ENCODE measurements at regions not wholly inside any gene's neighbourhood (a gene's known extent, or its start where the extent isn't known, plus 50 kb on each side); places are given as distances from the start of the nearest gene placed in this dataset.

DNA sequence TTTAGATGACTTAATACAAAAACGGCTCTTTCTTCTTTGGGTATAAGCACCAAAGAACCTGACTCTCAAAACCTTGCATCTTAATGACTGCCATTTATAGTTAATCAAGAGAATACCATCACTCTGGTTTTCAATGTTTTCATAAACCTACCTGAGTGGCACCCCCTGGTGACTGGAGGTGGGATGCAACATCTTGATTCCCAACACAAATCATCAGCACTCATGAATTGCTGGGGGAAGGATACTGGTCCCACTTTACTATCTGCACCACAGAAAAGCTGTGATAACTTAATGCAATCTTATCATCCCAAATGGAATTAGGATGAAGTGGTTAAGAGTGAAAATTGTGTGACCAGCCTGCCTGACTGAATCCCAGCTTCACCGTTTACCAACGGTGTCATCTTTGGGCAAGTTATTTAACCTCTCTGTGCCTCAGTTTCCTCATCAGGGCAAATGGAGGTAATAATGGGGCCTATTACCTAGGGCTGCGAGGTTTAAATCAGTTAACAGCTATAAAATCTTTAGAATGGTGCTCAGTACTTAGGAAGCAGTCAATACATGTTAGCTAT, 366.4 kb downstream of the KLF12 start:
- Mint-ChIP-seq H3K4me3 (no peak overlapping the region), H3K9me3 (peaks cover 2% of the 10 kb centered on the region), H3K36me3 (peaks cover 26% of the 10 kb centered on the region), H3K27ac (peak overlapping the region; percentile 88), H3K4me1 (peaks cover 44% of the 10 kb centered on the region), H3K27me3 (no peaks in the 10 kb centered on the region)
- no peak for ATAC-seq

DNA sequence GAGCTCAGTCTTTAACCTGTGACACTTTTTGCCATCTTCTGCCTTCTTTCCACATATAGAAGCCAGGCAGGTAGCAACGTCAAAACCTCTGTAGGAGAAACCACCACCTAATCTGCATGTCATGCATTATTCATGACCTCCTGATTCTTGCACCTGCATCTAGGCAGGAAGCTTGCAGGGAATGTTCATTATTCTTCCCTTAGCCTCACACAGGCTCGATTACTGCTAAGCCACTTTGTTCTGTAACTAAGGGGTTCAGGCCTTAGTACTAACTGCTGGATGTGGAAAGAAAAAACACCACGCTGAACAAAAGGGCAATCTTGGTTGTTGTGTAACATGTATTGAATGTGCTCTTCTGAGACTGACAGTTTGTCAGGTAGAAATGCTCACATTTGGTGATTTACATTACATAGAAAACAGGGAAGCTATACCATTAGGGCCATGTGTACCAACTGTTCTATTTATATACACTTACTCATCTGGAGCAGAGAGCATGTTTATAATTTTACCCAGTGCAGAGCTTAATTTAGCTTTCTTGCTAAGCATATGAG, 366.9 kb downstream of the KLF12 start:
- Mint-ChIP-seq H3K27ac (peak overlapping the region; percentile 88), H3K4me3 (no peak overlapping the region), H3K27me3 (no peaks in the 10 kb centered on the region), H3K36me3 (peaks cover 25% of the 10 kb centered on the region), H3K4me1 (peaks cover 50% of the 10 kb centered on the region), H3K9me3 (peaks cover 2% of the 10 kb centered on the region)
- peak; percentile 47 for ATAC-seq

DNA sequence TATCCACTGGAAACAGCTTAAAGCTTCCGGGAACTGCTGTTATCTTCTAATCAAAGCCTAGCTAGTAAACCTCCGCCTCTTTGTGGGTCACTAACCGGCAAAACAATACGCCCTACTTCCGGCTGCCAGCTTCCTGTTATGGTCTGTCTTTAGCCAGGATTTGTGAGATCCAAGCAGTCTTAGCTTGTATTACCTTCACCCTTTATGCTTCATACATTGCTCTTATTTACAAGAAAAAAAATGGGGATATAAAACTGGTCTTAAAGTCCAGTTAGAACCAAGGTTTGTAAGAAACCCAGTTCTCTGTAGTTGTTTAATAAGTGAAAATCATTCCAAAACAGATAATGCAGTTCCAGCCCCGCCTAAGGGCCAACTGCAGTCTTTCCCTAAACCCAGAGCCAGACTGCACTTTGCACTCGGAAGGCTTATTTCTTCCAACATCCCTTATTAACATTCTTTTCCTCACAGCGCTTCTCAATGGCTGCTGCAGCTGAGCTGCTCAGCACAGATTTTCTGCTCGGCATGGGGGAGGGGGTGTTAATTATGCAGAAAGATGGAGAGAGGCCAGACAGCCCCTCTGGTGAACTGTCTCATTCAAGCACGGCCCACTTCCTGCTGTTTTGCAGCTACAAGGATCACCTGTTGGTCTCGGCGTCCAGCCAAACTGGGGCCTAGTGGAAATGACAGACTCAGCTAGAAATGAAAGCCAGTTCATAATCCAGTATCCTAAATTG, 368.4 kb downstream of the KLF12 start:
- H3K9me3 Mint-ChIP-seq, result no peaks in the 10 kb centered on the region
- peaks cover 62% of the 10 kb centered on the region for H3K4me1 Mint-ChIP-seq
- peaks cover 23% of the 10 kb centered on the region for H3K36me3 Mint-ChIP-seq
- no peak overlapping the region for H3K4me3 Mint-ChIP-seq
- peak; percentile 82 for ATAC-seq
- no peaks in the 10 kb centered on the region for H3K27me3 Mint-ChIP-seq
- peak overlapping the region; percentile 88 for H3K27ac Mint-ChIP-seq

DNA sequence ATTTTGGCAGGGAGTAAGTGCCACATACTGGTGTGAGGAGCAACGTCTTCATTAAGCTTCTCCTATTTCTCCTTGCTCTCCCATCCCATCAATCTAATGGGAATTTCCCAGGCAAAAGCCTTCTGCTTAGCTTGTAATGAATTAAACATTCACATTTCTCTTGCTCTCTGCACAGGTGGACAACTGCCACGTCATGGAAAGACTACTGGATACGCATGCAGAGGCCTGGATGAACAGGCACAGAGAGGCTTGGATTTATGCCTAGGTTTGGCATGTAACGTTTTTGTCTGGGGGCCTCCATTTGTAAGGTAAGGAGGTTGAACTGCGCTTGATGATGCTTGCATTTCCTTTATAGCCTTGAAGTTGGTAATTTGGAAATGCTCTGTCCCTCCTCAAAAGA, 374.8 kb downstream of the KLF12 start:
- H3K27ac Mint-ChIP-seq, result no peak overlapping the region
- H3K36me3 Mint-ChIP-seq, result peaks cover 21% of the 10 kb centered on the region
- no peak for ATAC-seq
- no peaks in the 10 kb centered on the region for H3K9me3 Mint-ChIP-seq
- H3K4me1 Mint-ChIP-seq, result peaks cover 25% of the 10 kb centered on the region
- H3K4me3 Mint-ChIP-seq, result no peak overlapping the region
- no peaks in the 10 kb centered on the region for H3K27me3 Mint-ChIP-seq

DNA sequence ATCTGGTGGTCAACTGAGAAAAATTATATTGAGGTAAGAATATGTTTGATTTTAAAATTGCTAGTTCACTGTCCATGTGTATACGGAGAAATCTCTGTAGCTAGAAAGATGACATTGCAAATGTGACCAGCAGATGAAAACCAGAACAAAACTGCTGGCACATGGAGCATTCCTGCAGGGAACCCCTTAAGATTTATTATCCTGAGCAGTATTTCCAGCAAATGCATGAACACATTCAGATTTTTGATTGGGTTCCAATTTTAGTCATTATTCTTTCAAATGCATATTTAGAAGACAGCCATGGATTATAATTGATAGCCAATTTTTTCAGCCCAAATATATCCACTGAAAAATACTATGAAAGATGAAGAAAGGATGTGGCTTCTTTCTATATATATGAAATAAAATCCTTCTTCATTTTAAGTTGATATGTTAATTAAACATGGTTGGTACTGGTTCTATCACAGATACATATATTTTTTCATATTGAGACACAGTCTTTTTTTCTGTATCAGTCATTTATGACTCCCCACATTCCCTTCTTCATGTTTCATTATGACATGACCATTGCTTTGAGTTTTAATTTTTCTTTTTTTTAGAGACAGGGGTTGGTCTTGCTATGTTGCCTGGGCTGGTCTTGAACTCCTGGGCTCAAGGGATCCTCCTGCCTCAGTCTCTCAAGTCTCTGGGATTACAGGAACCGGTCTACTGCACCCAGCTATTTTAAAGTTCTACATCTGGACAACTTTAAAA, 376.5 kb downstream of the KLF12 start:
- ATAC-seq, result no peak
- Mint-ChIP-seq H3K27me3 (no peaks in the 10 kb centered on the region), H3K4me3 (no peak overlapping the region), H3K36me3 (peaks cover 19% of the 10 kb centered on the region), H3K9me3 (no peaks in the 10 kb centered on the region), H3K4me1 (peaks cover 22% of the 10 kb centered on the region), H3K27ac (no peak overlapping the region)

DNA sequence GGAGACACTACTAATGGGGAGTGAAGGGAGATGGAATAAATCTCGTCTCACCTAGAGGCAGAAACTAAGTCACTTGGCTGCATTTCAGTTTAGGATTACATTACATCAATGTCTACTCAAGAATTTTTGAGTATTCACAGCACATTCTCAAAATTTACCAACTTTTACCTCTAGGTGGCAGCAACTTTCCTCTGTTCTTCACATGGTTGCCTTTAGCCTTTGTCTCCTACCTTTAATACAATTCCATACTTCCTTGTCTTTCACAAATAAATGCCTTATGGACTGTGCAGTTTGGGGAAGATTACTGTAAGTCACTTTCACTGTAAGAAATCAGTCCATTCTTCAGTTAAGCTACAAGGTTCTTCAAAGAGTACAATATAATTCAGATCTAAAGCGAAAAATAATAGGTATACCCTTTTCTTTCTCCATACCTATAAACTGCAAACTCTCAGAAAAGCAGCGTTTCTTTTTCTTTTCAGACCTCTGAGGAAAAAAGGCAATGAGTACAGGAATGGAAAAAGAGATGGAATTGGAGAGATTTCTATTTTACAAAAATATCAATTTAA, 379.4 kb downstream of the KLF12 start:
- H3K27me3 Mint-ChIP-seq, result no peaks in the 10 kb centered on the region
- H3K36me3 Mint-ChIP-seq, result peaks cover 28% of the 10 kb centered on the region
- H3K4me1 Mint-ChIP-seq, result peaks cover 6% of the 10 kb centered on the region
- no peak for ATAC-seq
- H3K4me3 Mint-ChIP-seq, result no peak overlapping the region
- no peaks in the 10 kb centered on the region for H3K9me3 Mint-ChIP-seq
- no peak overlapping the region for H3K27ac Mint-ChIP-seq

DNA sequence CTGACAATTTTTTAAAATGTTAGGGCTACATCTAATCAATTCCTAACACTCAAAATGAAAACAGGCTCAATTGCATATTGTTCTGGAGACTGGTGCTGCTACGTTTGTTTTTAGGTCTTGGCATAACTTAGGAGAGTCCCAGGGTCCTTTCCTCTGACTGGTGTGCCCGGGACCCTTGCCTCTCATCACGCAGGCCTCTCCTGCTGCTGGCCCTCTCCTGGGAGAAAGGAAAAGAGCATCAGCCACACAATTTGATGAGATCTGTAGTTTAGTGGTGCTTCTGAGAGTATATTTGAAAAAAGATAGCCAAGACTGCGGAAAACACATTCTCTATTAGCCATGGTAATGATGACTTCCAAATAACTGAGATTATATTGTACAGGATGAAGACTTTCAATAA, 380.0 kb downstream of the KLF12 start:
- Mint-ChIP-seq H3K9me3 (no peaks in the 10 kb centered on the region), H3K36me3 (peaks cover 33% of the 10 kb centered on the region)
- no peak for ATAC-seq

DNA sequence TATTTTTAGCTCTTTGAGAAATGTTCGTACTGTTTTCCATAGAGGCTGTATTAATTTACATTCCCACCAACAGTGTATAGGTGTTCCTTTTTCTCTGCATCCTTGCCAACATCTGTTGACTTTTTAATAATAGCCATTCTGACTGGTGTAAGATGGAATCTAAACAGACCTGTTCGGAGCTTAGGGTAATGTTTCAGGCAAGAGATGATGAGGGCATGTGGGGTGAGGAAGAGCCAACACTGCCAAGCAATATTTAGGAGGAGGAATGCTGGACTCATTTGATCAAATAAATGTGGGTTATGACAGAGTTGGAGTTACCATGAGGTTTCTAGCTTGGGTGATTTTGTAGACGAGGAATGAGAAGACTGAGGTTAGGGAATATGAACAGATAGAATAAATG, 382.9 kb downstream of the KLF12 start:
- Mint-ChIP-seq H3K4me3 (no peak overlapping the region), H3K4me1 (peaks cover 6% of the 10 kb centered on the region), H3K9me3 (no peaks in the 10 kb centered on the region), H3K36me3 (peaks cover 46% of the 10 kb centered on the region), H3K27ac (no peak overlapping the region), H3K27me3 (no peaks in the 10 kb centered on the region)
- no peak for ATAC-seq

More for the DNA sequence above, 380.0 kb downstream of the KLF12 start:
- Mint-ChIP-seq H3K4me3 (no peak overlapping the region), H3K27me3 (no peaks in the 10 kb centered on the region), H3K27ac (no peak overlapping the region), H3K4me1 (peaks cover 6% of the 10 kb centered on the region)

DNA sequence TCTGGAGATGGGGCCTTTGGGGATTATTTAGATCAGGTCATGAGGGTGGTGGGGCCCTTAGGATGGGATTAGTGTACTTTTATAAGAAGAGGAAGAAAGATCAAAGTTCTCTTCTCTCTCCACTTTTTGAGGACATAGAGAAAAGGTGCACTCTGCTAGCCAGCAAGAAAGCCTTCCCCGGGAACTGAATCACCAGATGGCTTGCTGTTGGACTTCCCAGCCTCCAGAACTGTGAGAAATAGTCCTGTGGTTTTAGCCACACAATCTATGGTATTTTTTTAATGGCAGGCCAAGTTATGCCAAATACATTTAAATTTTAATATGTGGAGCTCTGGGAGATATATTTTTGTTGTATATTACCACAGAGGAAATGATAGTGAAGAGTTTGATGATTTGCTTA, 385.8 kb downstream of the KLF12 start:
- H3K27ac Mint-ChIP-seq, result no peak overlapping the region
- ATAC-seq, result no peak
- no peaks in the 10 kb centered on the region for H3K27me3 Mint-ChIP-seq
- H3K36me3 Mint-ChIP-seq, result peaks cover 49% of the 10 kb centered on the region
- no peak overlapping the region for H3K4me3 Mint-ChIP-seq
- no peaks in the 10 kb centered on the region for H3K9me3 Mint-ChIP-seq
- no peaks in the 10 kb centered on the region for H3K4me1 Mint-ChIP-seq

DNA sequence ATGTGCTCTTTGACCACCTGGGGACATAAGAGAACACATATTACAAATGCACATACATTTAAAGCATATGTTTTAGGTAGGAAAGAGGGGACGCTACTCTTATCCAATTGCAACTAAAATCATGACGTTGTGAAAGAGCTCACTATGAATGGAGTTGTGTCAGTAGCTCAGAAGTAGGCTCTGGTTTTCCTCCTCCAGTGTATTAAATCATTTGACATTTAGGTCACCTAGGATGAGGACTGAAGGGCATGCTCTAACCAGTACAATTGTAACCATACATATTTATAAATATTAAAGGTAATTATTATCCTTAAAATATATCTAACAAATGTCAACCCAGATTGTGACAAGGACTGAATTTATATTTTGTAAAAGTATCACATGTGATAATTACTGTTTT, 389.0 kb downstream of the KLF12 start:
- H3K4me3 Mint-ChIP-seq, result no peak overlapping the region
- no peak for ATAC-seq
- H3K27me3 Mint-ChIP-seq, result no peaks in the 10 kb centered on the region
- H3K27ac Mint-ChIP-seq, result no peak overlapping the region
- no peaks in the 10 kb centered on the region for H3K9me3 Mint-ChIP-seq
- H3K36me3 Mint-ChIP-seq, result peaks cover 27% of the 10 kb centered on the region
- H3K4me1 Mint-ChIP-seq, result no peaks in the 10 kb centered on the region

DNA sequence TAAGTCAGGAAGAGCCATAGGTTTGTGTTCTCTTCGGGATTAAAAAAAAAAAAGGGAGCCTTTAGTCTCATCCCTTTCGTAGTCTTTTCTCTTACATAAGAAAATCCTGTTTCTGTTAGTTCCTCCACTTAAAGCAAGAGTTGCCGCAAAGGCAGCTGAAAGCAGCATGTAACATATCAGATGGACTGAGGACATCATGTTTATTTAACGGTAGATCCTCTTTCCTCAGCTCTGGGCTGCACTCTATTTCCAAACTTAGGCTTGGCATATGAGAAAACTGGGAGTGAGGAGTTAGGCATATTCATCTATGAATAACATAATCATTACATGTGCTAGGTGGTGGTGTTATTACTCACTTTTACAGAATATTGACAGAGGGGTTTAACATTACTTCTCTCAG, 391.2 kb downstream of the KLF12 start:
- H3K4me3 Mint-ChIP-seq, result no peak overlapping the region
- no peak for ATAC-seq
- no peaks in the 10 kb centered on the region for H3K4me1 Mint-ChIP-seq
- H3K27me3 Mint-ChIP-seq, result no peaks in the 10 kb centered on the region
- no peaks in the 10 kb centered on the region for H3K9me3 Mint-ChIP-seq
- peaks cover 11% of the 10 kb centered on the region for H3K36me3 Mint-ChIP-seq
- H3K27ac Mint-ChIP-seq, result no peak overlapping the region

DNA sequence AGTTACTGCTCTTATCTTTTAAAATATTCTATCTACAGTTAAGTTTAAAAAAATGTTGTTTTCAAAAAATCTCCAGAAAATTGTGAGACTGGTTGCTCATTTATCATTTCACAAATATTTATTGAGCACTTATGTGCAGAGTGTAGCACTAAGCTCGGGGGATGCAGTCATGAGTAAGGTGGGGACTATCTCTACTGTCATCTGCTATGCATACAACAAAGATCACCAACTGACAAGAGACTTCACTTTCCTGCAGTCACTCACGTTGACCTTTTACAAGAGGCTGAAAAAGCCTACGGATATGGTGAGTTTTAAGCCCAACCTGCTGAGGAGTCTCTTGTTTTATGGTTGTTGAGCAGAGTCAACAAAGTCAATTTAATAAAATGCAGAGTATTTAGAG, 392.5 kb downstream of the KLF12 start:
- no peak overlapping the region for H3K4me3 Mint-ChIP-seq
- no peak for ATAC-seq
- no peaks in the 10 kb centered on the region for H3K4me1 Mint-ChIP-seq
- peaks cover 5% of the 10 kb centered on the region for H3K36me3 Mint-ChIP-seq
- H3K9me3 Mint-ChIP-seq, result no peaks in the 10 kb centered on the region
- H3K27ac Mint-ChIP-seq, result no peak overlapping the region
- H3K27me3 Mint-ChIP-seq, result no peaks in the 10 kb centered on the region

DNA sequence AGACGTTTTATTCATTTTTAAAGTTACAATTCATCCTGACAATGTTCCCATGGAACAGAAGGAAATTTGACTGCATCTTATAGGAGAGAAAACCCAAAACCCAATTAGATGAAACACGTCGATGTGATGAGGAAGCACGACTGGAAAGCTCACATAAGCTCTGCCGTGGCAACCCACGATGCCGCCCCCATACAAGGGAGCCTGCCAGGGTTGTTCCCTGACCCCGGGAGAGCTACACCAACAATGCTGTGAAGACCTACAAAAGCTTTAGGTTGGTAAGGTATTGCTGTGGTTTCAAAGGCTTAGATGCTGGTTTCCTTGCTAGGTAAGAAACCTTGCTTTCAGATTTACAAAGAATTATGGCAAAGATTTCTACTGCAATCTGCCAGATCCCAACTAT, 393.1 kb downstream of the KLF12 start:
- Mint-ChIP-seq H3K9me3 (no peaks in the 10 kb centered on the region), H3K36me3 (peaks cover 12% of the 10 kb centered on the region), H3K27ac (no peak overlapping the region), H3K4me1 (no peaks in the 10 kb centered on the region), H3K27me3 (no peaks in the 10 kb centered on the region), H3K4me3 (no peak overlapping the region)
- no peak for ATAC-seq

DNA sequence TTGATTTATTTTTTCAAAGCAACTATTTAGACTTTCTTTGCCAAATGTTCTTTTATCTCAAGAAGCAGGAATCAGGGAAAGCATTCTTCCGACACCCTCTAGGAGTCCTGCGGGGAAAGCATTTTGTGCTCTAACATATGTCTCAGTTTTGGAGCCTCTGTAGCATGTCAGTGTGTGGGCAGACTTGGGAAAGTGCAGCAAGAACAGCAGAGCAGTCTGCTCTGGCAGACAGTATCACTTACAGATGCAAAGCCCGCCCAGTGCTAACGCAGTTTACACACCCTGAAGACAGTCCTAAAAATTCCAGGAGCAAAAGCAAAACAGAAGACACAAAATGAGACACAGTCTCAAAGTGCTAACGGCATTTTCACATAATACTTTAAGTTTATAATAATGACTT, 393.5 kb downstream of the KLF12 start:
- Mint-ChIP-seq H3K27me3 (no peaks in the 10 kb centered on the region), H3K4me1 (no peaks in the 10 kb centered on the region), H3K36me3 (peaks cover 16% of the 10 kb centered on the region), H3K4me3 (no peak overlapping the region), H3K27ac (no peak overlapping the region), H3K9me3 (no peaks in the 10 kb centered on the region)
- ATAC-seq, result no peak

DNA sequence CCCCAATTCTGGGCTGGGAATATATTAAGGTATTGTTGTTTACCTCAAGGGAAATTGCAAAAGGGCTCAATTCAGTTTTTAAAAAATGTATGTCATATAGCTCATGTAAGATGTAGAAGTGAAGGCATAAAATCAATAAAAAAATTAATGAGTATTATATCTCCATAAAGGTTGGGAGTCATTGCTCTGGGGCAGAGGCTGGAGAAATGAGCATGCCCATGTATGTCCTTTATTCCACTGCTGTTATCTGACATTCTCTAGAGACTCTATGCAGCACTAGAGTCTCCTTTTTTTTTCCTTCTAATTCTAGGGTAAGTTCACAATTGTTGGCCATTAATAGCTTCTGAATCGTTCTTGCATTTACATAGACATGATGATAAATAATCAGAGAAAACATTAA, 394.8 kb downstream of the KLF12 start:
- Mint-ChIP-seq H3K36me3 (peaks cover 22% of the 10 kb centered on the region), H3K27ac (no peak overlapping the region), H3K27me3 (no peaks in the 10 kb centered on the region), H3K9me3 (no peaks in the 10 kb centered on the region), H3K4me3 (no peak overlapping the region), H3K4me1 (no peaks in the 10 kb centered on the region)
- no peak for ATAC-seq

All from stimulated activated memory B cell treated with anti-CD40 and anti-IgM and Interleukin-4, amounts not matched to agents 10 μg/mL and 1 μg/mL and 100 μg/mL, for 72 hours (primary cell).